Osteoblast (primary cell): ENCODE measurements at regions not wholly inside any gene's neighbourhood (a gene's known extent, or its start where the extent isn't known, plus 50 kb on each side); places are given as distances from the start of the nearest gene placed in this dataset.

Source experiments
- DNase-seq: peaks from one replicate; pipeline ENCODE4 v3.0.0; 2011; ENCODE audit warnings: low spot score, mixed read lengths; ENCODE audit not compliant: insufficient read length; ENCODE audit errors: missing footprints
- H2AFZ ChIP-seq: 2 replicates; pipeline ENCODE4 v1.6.0; 2011; ENCODE audit warnings: mild to moderate bottlenecking, low read length
- H3K27ac ChIP-seq: 2 replicates; pipeline ENCODE4 v1.5.1; 2011; ENCODE audit warnings: mild to moderate bottlenecking, low read depth, low read length, moderate library complexity
- H3K27me3 ChIP-seq: 2 replicates; pipeline ENCODE4 v1.6.0; 2012; ENCODE audit warnings: mild to moderate bottlenecking, control low read depth, inconsistent platforms, low read length, moderate library complexity; ENCODE audit not compliant: insufficient read depth
- H3K36me3 ChIP-seq: 2 replicates; pipeline ENCODE4 v1.5.1; 2011; ENCODE audit warnings: mild to moderate bottlenecking, low read length, control low read depth, moderate library complexity; ENCODE audit not compliant: insufficient read depth
- H3K4me1 ChIP-seq: 2 replicates; pipeline ENCODE4 v1.5.1; 2011; ENCODE audit warnings: mild to moderate bottlenecking, low read length, control low read depth, moderate library complexity; ENCODE audit not compliant: insufficient read depth
- H3K4me2 ChIP-seq: 2 replicates; pipeline ENCODE4 v1.6.0; 2011; ENCODE audit warnings: mild to moderate bottlenecking, low read length; ENCODE audit not compliant: insufficient read depth
- H3K4me3 ChIP-seq: fragments of 200-600 bp; sonication (generic); 3 replicates; pipeline ENCODE4 v1.5.1; 2012; ENCODE audit warnings: mild to moderate bottlenecking, low read length, inconsistent platforms; ENCODE audit not compliant: insufficient read depth
- H3K79me2 ChIP-seq: 2 replicates; pipeline ENCODE4 v1.6.0; 2012; ENCODE audit warnings: mild to moderate bottlenecking, low read length, control low read depth, inconsistent platforms; ENCODE audit not compliant: insufficient read depth
- H3K9me3 ChIP-seq: 2 replicates; pipeline ENCODE4 v1.5.1; 2011; ENCODE audit warnings: low read depth, low read length, control low read depth
- H4K20me1 ChIP-seq: 2 replicates; pipeline ENCODE4 v1.6.0; 2012; ENCODE audit warnings: mild to moderate bottlenecking, low read length, control low read depth; ENCODE audit not compliant: insufficient read depth
- TF ChIP-seq, protein P1 (sequence below): IDR thresholded peaks from 2 replicates; pipeline ENCODE4 v1.5.1; 2011; ENCODE audit warnings: mild to moderate bottlenecking, low read depth, low read length, moderate library complexity; ENCODE audit errors: extremely low read depth

DNA sequence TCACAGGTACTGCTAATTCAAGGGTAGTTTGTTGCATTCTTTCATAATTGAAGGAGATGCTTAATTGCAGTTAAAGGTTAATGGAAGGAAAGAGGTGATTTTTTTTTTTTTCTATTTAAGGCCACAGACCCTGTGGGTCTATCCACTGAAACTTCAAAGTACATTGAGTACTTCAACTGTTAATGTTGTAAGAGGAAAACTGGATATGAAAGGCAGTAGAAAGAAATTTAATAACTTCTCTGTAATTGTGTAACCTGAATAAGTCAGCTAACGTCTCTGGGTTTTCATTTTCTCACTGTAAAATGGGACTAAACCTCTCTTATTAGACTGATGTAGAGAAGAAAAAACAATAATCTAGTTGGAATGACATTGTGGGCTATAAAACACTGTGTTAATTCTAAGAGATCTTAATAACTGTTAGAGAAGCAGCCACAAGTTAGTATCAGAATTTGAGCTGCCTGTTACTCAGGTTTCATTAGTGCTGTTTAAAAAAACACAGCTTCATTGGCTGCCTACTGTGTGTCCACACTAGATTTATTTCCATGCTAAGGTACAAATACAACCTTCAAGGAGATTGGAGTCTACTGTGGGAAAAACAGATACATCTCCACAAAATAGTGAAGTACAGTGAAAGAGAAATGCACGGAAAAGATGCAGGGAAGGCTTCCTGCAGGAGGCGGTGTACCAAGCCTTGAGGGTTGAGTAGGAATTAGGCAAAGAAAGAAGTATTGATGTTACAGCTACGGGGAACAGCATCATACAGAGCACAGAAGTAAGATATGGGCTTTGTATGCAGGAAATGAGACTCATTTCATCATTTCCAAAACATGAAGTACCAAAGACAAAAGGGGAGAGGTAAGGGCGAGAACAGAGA is 483.6 kb downstream of the TAFA4 start:
- no peak overlapping the region for H3K4me3 ChIP-seq
- H2AFZ ChIP-seq, result no peak overlapping the region
- TF ChIP-seq, protein P1, sequence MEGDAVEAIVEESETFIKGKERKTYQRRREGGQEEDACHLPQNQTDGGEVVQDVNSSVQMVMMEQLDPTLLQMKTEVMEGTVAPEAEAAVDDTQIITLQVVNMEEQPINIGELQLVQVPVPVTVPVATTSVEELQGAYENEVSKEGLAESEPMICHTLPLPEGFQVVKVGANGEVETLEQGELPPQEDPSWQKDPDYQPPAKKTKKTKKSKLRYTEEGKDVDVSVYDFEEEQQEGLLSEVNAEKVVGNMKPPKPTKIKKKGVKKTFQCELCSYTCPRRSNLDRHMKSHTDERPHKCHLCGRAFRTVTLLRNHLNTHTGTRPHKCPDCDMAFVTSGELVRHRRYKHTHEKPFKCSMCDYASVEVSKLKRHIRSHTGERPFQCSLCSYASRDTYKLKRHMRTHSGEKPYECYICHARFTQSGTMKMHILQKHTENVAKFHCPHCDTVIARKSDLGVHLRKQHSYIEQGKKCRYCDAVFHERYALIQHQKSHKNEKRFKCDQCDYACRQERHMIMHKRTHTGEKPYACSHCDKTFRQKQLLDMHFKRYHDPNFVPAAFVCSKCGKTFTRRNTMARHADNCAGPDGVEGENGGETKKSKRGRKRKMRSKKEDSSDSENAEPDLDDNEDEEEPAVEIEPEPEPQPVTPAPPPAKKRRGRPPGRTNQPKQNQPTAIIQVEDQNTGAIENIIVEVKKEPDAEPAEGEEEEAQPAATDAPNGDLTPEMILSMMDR, result no peak
- no peaks in the 10 kb centered on the region for H3K27me3 ChIP-seq
- H3K4me2 ChIP-seq, result no peak overlapping the region
- DNase-seq, result no peak
- H3K36me3 ChIP-seq, result no peaks in the 10 kb centered on the region
- no peaks in the 10 kb centered on the region for H4K20me1 ChIP-seq
- no peak overlapping the region for H3K27ac ChIP-seq
- H3K9me3 ChIP-seq, result no peaks in the 10 kb centered on the region
- H3K79me2 ChIP-seq, result no peaks in the 10 kb centered on the region
- no peaks in the 10 kb centered on the region for H3K4me1 ChIP-seq

DNA sequence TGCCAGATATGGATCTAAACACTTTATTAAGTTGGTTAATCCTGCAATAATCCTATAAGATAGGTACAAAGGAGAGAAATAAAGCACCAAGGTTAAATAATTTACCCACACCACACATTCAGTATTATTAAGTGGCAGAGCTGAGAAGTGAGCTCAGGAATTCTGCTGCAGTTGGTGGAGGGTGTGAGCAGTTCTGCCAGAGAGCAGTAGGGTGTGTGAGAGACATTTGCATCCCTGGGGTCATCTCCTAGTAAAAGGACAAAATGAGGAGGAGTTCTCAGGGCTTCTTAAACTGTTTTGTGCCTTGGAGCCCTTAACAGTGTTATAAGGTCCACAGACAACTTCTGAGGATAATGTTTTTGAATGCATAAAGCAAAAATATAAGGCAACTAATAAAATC is 484.5 kb downstream of the TAFA4 start:
- TF ChIP-seq, protein P1, result no peak
- Histone ChIP-seq H3K4me3 (no peak overlapping the region), H3K4me1 (no peaks in the 10 kb centered on the region), H3K27me3 (no peaks in the 10 kb centered on the region), H3K4me2 (no peak overlapping the region), H3K9me3 (no peaks in the 10 kb centered on the region), H3K79me2 (no peaks in the 10 kb centered on the region), H4K20me1 (no peaks in the 10 kb centered on the region), H3K27ac (no peak overlapping the region), H2AFZ (no peak overlapping the region), H3K36me3 (no peaks in the 10 kb centered on the region)
- no peak for DNase-seq

DNA sequence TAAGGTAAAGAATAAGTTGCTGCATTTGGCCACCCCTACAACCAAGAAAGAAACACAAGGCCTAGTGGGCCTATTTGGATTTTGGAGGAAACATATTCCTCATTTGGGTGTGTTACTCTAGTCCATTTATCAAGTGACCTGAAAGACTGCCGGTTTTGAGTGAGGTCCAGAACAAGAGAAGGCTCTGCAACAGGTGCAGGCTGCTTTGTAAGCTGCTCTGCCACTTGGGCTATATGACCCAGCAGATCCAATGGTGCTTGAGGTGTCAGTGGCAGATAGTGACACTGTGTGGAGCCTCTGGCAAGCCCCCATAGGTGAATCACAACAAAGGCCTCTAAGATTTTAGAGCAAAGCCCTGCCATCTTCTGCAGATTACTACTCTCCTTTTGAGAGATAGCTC is 491.3 kb downstream of the TAFA4 start:
- H3K9me3 ChIP-seq, result no peaks in the 10 kb centered on the region
- H3K79me2 ChIP-seq, result no peaks in the 10 kb centered on the region
- H2AFZ ChIP-seq, result no peak overlapping the region
- no peak overlapping the region for H3K27ac ChIP-seq
- no peaks in the 10 kb centered on the region for H3K36me3 ChIP-seq
- no peak overlapping the region for H3K4me3 ChIP-seq
- no peaks in the 10 kb centered on the region for H3K27me3 ChIP-seq
- H4K20me1 ChIP-seq, result no peaks in the 10 kb centered on the region
- DNase-seq, result no peak
- no peaks in the 10 kb centered on the region for H3K4me1 ChIP-seq
- H3K4me2 ChIP-seq, result no peak overlapping the region
- TF ChIP-seq, protein P1, result no peak

DNA sequence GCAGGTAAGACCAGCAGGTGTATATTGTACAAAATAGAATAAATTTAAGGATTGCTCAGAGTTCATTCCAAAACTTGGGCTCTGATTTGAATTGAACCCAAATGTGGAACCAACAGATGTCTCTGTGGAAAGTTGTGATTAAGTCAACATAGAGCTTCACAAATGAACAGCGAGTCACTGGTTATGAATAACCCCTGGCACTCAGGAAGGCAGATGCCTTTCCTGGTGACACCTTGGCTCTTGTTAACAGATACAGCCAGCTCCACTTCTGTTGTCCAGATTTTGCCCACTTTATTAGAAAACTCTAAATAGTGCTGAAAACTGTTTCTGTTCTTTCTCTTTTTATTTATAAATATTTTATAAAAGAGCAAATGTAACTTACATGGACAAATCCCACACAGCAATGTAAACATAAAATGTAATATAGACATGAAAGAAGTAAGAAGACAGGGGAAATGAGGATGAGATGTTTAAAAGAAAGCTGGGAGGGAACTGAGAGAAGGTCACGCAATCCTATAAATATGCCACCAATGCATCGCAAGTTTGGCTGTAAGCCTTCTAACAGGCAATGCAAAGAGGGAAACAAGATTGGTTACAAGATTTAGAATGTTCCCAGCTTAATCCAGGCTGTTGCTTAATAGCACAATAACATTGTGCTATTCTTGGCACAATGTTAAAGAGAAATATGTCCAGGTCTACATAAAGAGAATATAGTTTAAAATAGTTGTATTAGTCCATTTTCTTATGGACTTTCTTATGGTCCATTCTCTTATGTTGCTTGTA is 495.5 kb downstream of the TAFA4 start:
- Histone ChIP-seq H3K4me3 (no peak overlapping the region), H2AFZ (no peak overlapping the region), H3K27me3 (no peaks in the 10 kb centered on the region), H3K9me3 (peaks cover 2% of the 10 kb centered on the region), H3K36me3 (no peaks in the 10 kb centered on the region), H3K27ac (no peak overlapping the region), H3K79me2 (no peaks in the 10 kb centered on the region), H4K20me1 (no peaks in the 10 kb centered on the region), H3K4me1 (no peaks in the 10 kb centered on the region), H3K4me2 (no peak overlapping the region)
- no peak for DNase-seq
- TF ChIP-seq, protein P1, result no peak
